T-helper 17 cell (primary cell): ENCODE measurements at regions not wholly inside any gene's neighbourhood (a gene's known extent, or its start where the extent isn't known, plus 50 kb on each side); places are given as distances from the start of the nearest gene placed in this dataset.
"Not testable (repeated sequence)": the region's sequence is repeated elsewhere in the genome, so short reads cannot be mapped to it uniquely, and the experiment has no call there.

Experiments
- ATAC-seq: fragments of 150-1000 bp; cut with Tn5 transposase; 2 replicates; pipeline ENCODE4 v1.10.0; 2021; ENCODE audit warnings: mild to moderate bottlenecking, moderate library complexity
- DNase-seq, 3 donors: peaks; one replicate each; pipeline versions ENCODE4 v3.0.0 to v3.0.0-alpha.2; 2020 to 2021
- H3K9me3 ChIP-seq: one replicate; pipeline ENCODE4 v1.7.0; 2013; ENCODE audit warnings: low read length, mild to moderate bottlenecking; ENCODE audit not compliant: control insufficient read depth, poor library complexity, severe bottlenecking
- H3K27ac Mint-ChIP-seq: one replicate; pipeline ENCODE4 v1.8.0; 2022; ENCODE audit warnings: mild to moderate bottlenecking, moderate library complexity, mixed read lengths
- H3K27me3 Mint-ChIP-seq: one replicate; pipeline ENCODE4 v1.8.0; 2022; ENCODE audit warnings: mixed read lengths
- H3K36me3 Mint-ChIP-seq: one replicate; pipeline ENCODE4 v1.8.0; 2022; ENCODE audit warnings: low read depth, mixed read lengths
- H3K4me1 Mint-ChIP-seq: one replicate; pipeline ENCODE4 v1.8.0; 2022; ENCODE audit warnings: mild to moderate bottlenecking, mixed read lengths
- H3K4me3 Mint-ChIP-seq: one replicate; pipeline ENCODE4 v1.8.0; 2022; ENCODE audit warnings: mild to moderate bottlenecking, moderate library complexity, mixed read lengths

DNA sequence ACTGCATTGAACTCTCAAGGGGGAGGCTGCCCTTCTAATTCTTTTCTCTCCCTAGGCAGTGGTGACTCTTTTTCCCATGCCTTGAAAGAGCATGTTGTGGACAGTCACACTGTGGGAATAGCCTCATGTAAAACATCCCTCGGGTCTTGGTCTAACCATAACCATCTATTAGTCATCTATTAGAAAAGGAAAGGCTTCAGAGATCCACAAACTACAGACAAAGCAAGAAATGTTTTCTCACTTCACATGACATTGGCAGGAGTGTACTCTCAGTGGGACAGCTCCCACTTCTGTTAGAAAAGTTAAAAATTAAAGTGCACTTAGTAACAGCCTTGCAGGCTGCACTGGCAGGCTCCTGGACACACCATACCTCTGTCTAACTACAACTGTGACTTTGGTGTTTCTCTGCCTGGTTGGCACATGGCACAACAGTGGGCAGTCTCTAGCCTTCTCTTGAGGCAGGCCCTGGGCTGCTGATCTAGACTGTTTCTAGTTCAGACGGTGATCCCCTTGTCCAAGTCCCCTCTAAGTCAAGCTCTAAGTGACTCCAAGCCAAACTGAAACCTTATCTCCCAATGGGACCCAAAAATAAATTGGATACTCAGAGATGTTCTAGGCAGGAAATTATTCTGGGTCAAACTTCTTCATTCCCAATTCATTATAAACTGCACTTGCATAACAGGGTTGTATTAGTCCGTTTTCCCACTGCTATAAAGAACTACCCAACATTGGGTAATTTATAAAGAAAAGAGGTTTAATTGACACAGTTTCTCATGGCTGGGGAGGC is 57.9 kb upstream of the ITGB1 start:
- no peak for DNase-seq
- Mint-ChIP-seq H3K27me3 (no peaks in the 10 kb centered on the region), H3K27ac (peak overlapping the region; percentile 29), H3K36me3 (peaks cover 2% of the 10 kb centered on the region), H3K4me3 (no peak overlapping the region), H3K4me1 (peaks cover 12% of the 10 kb centered on the region)
- no peak for ATAC-seq
- no peaks in the 10 kb centered on the region for H3K9me3 ChIP-seq

DNA sequence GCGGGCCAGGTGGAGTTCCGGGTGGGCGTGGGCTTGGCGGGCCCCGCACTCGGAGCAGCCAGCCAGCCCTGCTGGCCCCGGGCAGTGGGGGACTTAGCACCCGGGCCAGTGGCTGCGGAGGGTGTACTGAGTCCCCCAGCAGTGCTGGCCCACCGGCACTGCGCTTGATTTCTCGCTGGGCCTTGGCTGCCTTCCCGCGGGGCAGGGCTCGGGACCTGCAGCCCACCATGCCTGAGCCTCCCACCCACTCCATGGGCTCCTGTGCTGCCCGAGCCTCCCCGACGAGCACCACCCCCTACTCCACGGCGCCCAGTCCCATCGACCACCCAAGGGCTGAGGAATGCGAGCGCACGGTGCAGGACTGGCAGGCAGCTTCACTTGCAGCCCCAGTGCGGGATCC is 55.3 kb upstream of the ITGB1 start:
- not testable (repeated sequence) for H3K4me3 Mint-ChIP-seq, H3K9me3 ChIP-seq, DNase-seq, H3K36me3 Mint-ChIP-seq, ATAC-seq, H3K27me3 Mint-ChIP-seq, H3K27ac Mint-ChIP-seq
- peaks cover 34% of the 10 kb centered on the region for H3K4me1 Mint-ChIP-seq

DNA sequence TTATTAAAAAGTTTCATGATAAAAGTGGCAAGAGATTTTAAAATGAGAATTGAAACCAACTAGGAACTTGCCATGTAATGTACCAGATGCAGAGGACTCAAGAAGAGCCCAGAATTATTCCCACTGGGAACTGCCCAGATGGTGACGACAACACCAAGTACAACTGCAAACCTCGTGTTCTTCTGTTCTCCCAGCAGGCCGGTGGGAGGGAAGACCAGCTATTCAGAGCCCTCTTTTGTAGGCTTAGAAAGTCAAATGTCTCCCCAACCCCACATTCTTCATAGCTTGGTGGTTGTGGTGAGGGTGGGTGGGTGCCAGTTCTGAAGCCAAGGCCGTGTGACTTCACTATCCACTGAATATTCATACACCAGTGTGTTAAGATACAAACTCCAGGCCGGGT is 54.3 kb upstream of the ITGB1 start:
- peak overlapping the region; percentile 83 for H3K27ac Mint-ChIP-seq

DNA sequence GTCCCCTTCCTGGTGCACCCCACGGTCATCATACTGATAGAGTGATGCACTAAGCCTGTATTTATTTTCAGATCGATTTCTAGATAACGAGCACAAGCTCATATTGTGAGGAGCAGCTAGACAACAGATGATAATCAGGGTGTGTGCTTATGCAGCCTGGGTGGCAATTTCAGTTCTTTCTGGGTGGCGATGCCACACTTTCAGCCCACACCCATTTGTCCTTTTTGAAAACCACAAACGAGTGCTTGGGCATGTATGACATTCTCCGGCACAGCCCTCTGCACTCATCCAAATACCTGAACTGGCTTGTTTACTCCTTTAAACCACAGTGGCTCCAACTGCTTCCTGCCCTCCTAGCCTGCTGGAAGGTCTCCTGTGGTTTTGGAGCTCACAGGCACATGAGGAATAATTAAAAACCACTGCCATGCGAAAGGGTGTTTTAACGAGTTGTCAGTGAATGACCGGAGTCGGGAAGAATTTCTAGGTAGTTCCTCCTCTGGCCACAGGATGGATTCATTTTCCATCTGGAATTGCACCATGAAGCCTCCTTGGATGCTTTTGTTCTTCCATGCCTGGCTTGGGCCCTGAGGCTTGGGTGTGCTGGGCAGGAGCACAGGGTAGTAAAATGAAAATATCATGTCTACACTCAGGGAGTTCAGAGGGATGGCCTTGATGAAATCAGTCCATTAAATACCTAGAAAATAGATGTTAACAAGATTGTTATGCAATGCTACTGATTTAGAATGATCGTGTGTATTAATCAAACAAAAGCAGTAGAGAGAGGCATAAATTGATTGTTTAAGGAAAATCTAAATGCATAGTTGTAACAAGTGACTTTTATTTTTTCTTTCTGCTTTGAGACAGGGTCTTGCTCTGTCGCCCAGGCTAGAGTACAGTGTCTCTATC is 52.4 kb upstream of the ITGB1 start:
- H3K4me1 Mint-ChIP-seq, result peaks cover 37% of the 10 kb centered on the region
- H3K9me3 ChIP-seq, result no peaks in the 10 kb centered on the region
- H3K4me3 Mint-ChIP-seq, result peak overlapping the region; percentile 79
- no peaks in the 10 kb centered on the region for H3K36me3 Mint-ChIP-seq
- H3K27me3 Mint-ChIP-seq, result no peaks in the 10 kb centered on the region
- DNase-seq (peak in 1 of 3 donors; percentile 37), ATAC-seq (peak; percentile 78)
- peak overlapping the region; percentile 99 for H3K27ac Mint-ChIP-seq

More for the DNA sequence above, 54.3 kb upstream of the ITGB1 start:
- no peaks in the 10 kb centered on the region for H3K9me3 ChIP-seq
- peaks cover 34% of the 10 kb centered on the region for H3K4me1 Mint-ChIP-seq
- ATAC-seq (no peak), DNase-seq (no peak)
- H3K36me3 Mint-ChIP-seq, result no peaks in the 10 kb centered on the region
- no peak overlapping the region for H3K4me3 Mint-ChIP-seq
- H3K27me3 Mint-ChIP-seq, result no peaks in the 10 kb centered on the region

DNA sequence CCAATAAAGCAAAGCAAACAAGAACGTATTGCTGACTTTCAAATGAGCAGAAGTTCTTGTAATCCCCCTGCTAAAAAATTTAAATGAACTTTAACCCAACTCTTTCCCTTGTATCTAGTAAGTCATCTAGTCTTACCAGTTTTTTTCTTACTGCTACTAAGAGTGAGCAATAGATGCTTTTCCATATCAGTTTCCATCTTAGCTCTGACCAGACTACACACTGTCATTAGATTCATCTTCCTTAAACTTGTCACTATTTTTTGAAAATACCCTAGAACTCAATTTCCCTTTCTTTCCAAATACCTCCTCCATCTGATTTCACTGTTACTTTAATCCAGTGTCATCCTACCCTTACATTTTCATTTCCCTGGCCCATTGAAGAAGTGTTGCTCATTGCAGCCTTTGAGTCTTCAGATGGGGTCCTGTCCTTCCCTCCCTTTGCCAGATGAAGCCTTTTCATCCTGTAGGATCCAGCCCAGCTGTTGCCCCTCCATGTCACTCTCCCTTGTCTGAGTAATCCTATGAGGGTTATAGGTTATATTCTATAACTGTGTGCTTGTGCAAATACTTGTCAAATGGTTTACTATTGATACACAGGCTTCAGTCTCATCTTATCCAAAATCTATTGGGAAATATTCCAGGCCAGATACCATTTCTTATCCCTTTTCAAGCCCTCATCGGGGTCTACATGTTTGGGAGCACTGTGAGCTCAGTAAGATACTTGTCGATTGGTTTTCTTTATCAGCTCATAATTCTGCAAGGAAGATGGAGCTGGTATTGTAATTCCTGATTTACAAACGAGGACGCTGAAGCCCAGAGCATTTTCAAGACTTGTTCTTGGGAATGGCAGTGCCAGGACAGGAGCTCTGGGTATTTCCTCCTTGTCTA is 51.5 kb upstream of the ITGB1 start:
- Mint-ChIP-seq H3K4me1 (peaks cover 37% of the 10 kb centered on the region), H3K4me3 (peak overlapping the region; percentile 79)

DNA sequence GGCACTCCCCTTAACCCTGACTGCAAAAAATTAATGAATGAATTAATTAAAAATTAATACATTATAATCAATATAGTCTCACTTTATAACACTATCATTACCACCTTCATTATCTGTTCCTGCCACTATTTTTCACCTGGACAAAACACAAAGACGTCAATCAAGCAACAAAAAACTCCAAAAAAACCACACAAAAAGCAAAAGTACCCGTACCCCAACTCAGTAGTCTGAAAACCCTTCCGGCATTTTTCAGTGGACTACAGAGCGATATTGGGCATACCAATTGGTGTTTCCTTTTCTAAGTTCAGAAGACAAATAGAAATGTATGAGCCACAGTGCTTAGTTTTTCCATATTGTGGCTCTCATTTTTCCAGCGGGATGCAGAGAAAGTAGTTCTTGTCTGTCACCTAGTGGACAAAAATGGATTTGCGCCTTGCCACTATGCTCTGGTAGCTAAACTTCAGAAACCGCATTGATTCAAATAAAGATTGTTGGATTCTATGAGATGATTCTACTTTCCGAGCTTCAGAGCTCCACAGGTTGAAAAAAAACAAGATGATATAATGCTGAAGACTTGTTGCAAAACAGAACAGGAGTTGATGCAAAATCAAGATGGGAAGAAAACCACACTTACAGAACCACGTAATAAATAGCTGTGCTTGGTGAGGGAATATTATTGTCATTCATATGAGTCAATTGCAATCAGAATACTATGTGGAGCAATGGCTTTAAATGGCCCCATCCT is 50.6 kb upstream of the ITGB1 start:
- DNase-seq (peak in 2 of 3 donors; percentile 17 to 45), ATAC-seq (peak; percentile 60)
- peak overlapping the region; percentile 81 for H3K4me3 Mint-ChIP-seq
- H3K4me1 Mint-ChIP-seq, result peaks cover 37% of the 10 kb centered on the region
- H3K9me3 ChIP-seq, result no peaks in the 10 kb centered on the region
- peak overlapping the region; percentile 99 for H3K27ac Mint-ChIP-seq
- no peaks in the 10 kb centered on the region for H3K36me3 Mint-ChIP-seq
- H3K27me3 Mint-ChIP-seq, result no peaks in the 10 kb centered on the region

More for the DNA sequence above, 51.5 kb upstream of the ITGB1 start:
- no peak for ATAC-seq
- DNase-seq, result no peak
- Mint-ChIP-seq H3K36me3 (no peaks in the 10 kb centered on the region), H3K27ac (peak overlapping the region; percentile 99), H3K27me3 (no peaks in the 10 kb centered on the region)
- H3K9me3 ChIP-seq, result no peaks in the 10 kb centered on the region

DNA sequence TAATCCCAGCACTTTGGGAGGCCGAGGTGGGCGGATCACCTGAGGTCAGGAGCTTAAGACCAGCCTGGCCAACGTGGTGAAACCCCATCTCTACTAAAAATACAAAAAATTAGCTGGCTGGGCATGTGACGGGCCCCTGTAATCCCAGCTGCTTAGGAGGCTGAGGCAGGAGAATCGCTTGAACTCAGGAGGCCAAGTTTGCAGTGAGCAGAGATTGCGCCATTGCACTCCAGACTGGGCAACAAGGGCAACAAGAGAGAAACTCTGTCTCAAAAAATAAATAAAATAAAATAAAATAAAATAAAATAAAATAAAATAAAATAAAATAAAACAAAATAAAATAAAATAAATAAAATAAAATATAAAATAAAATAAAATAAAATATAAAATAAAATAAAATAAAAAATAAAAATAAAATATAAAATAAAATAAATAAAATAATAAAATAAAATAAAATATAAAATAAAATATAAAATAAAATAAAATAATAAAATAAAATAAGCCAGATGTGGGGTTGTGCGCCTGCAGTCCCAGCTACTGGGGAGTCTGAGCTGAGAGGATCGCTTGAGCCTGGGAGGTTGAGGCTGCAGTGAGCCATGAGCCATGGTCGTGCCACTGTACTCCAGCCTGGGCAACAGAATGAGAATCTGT is 49.8 kb upstream of the ITGB1 start:
- H3K27me3 Mint-ChIP-seq, DNase-seq, H3K9me3 ChIP-seq, H3K36me3 Mint-ChIP-seq, ATAC-seq: not testable (repeated sequence)
- peak overlapping the region; percentile 99 for H3K27ac Mint-ChIP-seq
- H3K4me3 Mint-ChIP-seq, result peak overlapping the region; percentile 81
- peaks cover 37% of the 10 kb centered on the region for H3K4me1 Mint-ChIP-seq
